HepG2 (cell line): ENCODE measurements at regions not wholly inside any gene's neighbourhood (a gene's known extent, or its start where the extent isn't known, plus 50 kb on each side); places are given as distances from the start of the nearest gene placed in this dataset.

Source experiments
- SMC3 ChIP-seq: IDR thresholded peaks from 2 replicates; pipeline ENCODE4 v1.6.1; 2011; ENCODE audit warnings: low read length, improper control_type of control experiment
- SUZ12 ChIP-seq: fragments of 150-350 bp; IDR thresholded peaks from 2 replicates; pipeline ENCODE4 v1.6.1; 2014; ENCODE audit warnings: low read depth, low read length
- ZSCAN29 ChIP-seq: sonication (generic); formaldehyde crosslinking; conservative IDR thresholded peaks from 2 replicates; pipeline ENCODE4 v1.4.0; 2020; ENCODE audit warnings: mild to moderate bottlenecking, missing genetic modification reagents
- TF ChIP-seq, protein P1 (sequence below): sonication (generic); formaldehyde crosslinking; IDR thresholded peaks from 2 replicates; pipeline ENCODE4 v1.5.0; 2020; ENCODE audit warnings: mild to moderate bottlenecking, missing genetic modification reagents, moderate library complexity

GRCh38 chr1:187691439-187691838, 862.7 kb downstream of the PLA2G4A start:
- TF ChIP-seq SUZ12 (no peak), SMC3 (no peak), ZSCAN29 (no peak)
- TF ChIP-seq, protein P1, sequence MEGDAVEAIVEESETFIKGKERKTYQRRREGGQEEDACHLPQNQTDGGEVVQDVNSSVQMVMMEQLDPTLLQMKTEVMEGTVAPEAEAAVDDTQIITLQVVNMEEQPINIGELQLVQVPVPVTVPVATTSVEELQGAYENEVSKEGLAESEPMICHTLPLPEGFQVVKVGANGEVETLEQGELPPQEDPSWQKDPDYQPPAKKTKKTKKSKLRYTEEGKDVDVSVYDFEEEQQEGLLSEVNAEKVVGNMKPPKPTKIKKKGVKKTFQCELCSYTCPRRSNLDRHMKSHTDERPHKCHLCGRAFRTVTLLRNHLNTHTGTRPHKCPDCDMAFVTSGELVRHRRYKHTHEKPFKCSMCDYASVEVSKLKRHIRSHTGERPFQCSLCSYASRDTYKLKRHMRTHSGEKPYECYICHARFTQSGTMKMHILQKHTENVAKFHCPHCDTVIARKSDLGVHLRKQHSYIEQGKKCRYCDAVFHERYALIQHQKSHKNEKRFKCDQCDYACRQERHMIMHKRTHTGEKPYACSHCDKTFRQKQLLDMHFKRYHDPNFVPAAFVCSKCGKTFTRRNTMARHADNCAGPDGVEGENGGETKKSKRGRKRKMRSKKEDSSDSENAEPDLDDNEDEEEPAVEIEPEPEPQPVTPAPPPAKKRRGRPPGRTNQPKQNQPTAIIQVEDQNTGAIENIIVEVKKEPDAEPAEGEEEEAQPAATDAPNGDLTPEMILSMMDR (CRISPR knock-in tag), result no peak
